CD4-positive, alpha-beta T cell treated with Interleukin-10 for 1 hour (primary cell): ENCODE measurements at regions not wholly inside any gene's neighbourhood (a gene's known extent, or its start where the extent isn't known, plus 50 kb on each side); places are given as distances from the start of the nearest gene placed in this dataset.
"Not testable (repeated sequence)": the region's sequence is repeated elsewhere in the genome, so short reads cannot be mapped to it uniquely, and the experiment has no call there.

Source experiments
- DNase-seq: peaks from one replicate; pipeline ENCODE4 v3.0.0-alpha.2; 2020

DNA sequence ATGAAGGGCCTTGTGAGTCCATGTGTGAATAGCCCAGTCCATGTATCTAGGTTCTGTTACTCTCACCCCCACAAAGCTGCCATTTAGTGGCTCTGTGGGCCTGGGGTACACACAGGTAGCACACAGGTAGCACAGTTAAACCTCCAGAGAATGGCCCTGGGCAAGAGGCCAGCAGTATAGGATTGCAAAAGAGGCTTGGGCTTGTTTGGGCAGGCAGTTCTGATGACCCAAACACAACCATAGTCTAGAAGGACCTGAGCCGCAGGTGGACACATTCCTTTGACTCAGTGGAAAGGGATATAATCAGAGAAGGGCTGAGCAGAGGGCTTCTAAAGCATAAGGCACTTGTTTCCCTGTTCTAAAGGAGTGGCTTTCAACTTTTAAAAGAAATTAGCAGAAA, 326.8 kb upstream of the SGCD start:
- DNase-seq = no peak

DNA sequence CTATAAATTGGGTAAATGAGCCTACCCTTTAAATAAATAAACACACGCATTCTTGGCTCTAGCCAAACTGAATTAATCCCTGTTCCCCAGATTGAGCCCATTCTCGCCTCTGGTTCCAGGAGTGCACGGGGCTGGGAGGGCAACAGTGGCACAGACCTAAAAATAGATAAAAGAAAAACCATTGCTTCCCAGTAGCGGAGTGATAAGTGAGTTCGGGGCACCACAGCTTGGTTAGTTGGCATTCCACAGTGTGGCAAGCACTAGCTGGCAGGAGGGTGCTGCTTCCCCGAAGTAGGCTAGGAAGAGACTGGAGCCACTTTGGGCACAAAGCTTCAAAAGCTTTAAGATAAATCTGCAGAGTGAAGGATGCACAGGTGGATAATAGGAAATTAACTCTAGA, 322.2 kb upstream of the SGCD start:
- DNase-seq = no peak

DNA sequence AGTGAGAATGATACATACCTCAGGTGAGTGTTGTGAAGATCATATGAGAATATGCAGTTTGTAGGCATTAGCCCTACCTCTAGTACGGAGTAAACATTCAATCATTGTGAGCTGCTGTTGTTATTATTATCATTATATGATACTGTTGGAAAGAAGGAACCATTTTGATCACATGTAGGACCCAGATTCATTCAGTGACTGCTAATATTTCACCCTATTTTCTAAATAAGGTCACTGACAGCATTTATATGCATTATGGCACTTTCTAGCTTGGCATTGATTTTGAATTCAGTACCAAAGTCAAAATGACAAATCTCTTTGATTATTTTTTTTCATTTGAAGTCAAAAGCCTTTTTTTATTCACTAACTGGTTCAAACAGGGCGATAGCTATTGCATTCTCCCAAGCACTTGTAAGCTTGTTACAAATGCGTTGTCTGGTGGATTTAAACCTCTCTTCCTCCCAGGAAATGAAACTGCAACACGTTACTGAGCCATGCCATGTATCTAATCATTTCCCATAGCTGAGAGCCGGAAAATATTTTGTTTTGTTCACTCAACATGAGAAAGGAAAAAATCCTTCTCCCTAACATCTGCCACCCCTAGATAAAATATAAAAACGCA, 320.8 kb upstream of the SGCD start:
- DNase-seq = no peak

DNA sequence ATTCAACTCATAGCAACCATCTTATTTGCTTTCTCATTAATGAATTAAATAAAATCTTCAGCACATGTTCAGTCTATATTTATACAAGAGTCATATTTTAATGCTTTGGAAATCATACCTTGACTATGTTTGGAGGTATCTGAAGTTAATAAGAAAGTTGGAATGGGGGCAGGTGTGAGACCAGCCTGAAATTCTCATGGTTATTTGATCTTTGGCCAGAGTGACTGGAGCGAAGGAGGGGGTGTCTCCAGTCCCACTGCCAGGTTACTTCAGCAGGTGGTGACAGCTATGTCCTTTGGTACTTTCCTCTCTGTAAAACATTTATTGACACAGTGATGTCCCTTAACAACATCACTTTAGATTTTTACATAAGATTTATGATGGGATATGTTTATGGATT, 318.1 kb upstream of the SGCD start:
- no peak for DNase-seq

GRCh38 chr5:156009583-156009982, 317.4 kb upstream of the SGCD start:
- DNase-seq = no peak

DNA sequence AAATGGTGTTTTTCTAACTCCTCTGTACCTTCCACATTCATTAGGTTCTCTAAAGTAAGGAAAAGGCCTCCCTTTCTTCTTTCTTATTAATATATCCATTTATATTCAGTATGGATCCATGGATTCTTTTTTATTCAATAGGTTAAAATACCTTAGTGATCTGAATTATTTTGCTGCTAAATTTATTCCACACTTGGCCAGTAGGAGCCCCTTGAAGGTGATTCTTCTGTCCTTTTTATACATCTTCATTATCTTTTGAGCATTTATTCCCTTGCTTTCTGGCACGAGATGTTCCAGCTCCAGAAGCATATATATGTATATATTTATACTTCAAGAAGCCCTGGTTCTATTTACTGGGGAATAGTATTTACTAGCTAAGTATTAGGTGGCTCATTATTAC, 311.8 kb upstream of the SGCD start:
- no peak for DNase-seq

DNA sequence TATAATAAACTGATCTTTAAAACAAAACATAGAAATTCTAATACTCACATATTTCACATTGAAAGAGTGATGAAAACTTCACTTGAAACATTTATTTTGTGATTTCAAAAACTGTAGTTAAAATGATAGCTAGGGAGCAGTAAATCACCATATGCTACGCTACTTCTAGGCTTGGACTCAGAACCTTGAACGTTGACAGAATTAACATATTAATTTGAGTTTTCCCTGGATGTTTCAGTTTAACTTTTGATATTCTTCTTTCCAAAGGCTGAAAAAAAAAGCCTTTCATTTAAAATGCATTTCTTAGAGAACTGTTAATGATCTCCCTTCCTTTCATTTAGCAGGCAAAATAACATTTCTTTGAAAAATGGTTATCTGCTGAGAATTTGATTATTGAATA, 307.8 kb upstream of the SGCD start:
- DNase-seq = no peak

- DNase-seq = no peak
Observed at GRCh38 chr5:156019571-156020180, 307.3 kb upstream of the SGCD start.

GRCh38 chr5:156020647-156021046, 306.3 kb upstream of the SGCD start:
- no peak for DNase-seq

DNA sequence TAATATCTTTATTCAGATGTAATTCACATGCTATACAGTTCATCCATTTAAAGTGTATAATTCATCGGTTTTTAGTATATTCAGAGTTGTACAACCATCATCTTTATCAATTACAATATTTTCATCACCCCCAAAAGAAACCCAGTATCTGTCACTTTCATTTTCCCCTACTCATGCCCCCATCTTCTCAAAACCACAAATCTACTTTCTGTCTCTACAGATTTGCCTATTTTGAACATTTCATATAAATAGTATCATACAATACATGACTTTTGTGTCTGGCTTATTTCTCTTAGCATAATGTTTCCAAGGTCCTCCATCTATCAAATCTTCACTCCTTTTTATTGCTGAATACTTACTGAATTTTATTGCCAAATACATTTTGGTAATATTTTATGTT, 305.1 kb upstream of the SGCD start:
- no peak for DNase-seq

DNA sequence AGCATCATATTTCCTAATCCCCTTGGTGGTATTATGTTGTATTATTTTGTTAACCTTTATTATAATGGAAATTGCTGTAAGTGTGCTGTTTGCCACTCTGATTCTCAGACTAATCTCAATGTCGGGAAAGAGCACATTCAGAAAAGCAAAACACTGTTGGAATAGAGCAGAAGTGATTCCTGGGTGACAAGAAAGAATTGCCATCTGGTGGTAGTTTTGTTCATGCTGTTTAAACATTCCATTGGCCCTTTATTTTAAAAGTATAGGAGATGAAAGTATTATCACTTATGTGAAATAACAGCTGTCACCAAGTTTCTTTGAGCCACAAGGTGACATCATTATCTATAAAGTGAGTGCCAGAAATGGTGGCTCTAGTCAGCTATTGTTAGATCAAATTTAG, 301.3 kb upstream of the SGCD start:
- no peak for DNase-seq

GRCh38 chr5:156031181-156031580, 295.8 kb upstream of the SGCD start:
- DNase-seq = no peak

DNA sequence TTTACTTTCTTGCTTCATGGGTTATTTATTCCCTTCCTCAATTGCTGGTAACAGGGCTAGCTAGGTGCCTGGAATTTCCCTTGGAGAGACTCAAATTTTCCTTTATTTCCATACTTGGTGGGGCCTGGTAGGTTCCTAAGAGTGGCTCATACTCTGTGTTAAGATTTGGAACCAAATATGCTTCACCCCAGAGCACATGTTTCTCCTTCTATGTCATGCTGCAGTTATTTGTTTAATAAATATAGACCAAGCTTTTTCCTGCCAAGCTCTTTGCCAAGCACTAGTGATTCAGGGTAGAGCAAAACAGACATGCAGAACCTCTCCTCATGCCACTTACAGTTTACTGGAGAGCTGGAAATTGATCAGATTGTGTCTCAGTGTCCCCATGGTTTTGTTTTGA, 290.3 kb upstream of the SGCD start:
- no peak for DNase-seq

DNA sequence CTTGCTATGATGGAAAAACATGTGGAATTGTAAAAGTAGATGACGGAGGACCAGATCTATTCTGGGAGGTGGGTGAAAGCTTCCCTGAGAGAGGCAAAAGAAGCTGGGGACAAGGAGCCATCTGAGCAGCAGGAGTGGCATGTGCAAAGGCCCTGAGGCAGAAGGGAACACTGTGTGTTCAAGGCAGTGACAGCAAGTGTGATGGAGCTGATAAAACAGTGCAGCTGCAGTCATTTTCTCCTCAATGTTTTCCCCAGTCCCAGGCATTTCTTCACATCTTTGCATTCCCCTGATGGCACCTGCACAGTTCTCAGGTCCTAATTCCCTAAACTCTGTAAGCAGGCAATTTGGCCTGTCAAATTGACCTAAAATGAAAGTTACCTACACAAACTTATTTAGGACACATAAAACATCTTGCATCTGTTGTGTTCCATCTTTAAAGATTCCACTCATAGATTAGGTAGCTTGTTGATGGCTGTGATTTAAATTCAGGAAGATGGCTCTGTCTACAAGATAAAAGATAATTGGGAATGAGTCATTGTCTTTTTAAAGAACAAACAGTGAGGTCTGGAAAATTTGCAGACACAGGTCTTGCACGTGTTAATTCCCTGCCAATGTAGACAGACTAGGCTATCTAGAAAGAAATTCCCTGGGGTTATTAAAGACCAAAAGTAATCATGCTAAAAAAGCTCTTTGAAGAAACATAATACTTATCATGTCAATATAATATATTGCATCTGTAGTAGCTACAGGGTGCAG, 289.6 kb upstream of the SGCD start:
- DNase-seq = no peak

- no peak for DNase-seq
Observed at GRCh38 chr5:156042726-156043125, 284.2 kb upstream of the SGCD start.

GRCh38 chr5:156043351-156043750, 283.6 kb upstream of the SGCD start:
- DNase-seq = no peak

- DNase-seq = no peak
Observed at GRCh38 chr5:156051972-156052371, 275.0 kb upstream of the SGCD start.

DNA sequence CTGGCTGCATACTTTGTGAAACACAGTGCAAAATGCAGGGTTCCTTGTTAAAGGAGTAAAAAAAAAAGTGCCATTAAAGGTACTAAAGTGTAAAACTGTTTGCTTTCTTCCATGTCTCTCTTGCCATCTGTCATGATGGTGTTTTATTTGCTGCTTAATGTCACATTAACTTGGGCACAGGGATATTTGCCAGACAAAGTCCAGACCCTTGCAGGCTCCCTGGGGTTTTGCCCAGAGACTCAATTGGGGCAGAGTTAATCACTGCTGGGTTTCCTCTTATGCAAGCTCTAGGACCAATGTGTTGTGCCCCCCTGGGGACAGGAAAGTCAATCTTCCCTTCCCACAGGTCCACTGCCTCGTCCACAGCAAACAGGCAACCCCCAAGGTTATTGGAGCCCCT, 274.3 kb upstream of the SGCD start:
- DNase-seq = no peak

GRCh38 chr5:156053056-156053455, 273.9 kb upstream of the SGCD start:
- DNase-seq = no peak

GRCh38 chr5:156076912-156077311, 250.1 kb upstream of the SGCD start:
- DNase-seq = no peak

DNA sequence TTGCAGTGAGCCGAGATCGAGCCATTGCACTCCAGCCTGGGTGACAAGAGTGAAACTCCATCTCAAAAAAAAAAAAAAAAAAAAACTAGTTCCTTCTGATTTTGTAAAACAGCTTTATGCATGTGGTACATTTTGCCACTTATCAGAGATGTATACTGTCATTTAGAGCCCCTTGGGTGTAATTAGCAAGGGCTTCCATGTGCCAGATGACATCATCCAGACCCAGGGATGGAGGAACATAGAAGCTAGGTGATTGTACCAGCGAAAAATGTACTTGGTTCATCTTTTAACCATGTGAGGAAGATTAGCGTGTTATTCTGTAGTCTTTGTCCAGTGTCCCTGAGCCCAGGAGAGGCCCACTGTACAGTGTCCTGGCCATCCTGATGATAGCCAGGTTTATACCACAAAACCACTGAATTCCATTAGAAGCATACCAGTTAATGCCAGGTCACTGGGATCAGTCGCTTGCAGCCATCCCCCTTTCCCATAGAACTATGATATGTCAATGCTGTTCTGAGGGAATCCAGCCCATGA, 239.3 kb upstream of the SGCD start:
- no peak for DNase-seq

DNA sequence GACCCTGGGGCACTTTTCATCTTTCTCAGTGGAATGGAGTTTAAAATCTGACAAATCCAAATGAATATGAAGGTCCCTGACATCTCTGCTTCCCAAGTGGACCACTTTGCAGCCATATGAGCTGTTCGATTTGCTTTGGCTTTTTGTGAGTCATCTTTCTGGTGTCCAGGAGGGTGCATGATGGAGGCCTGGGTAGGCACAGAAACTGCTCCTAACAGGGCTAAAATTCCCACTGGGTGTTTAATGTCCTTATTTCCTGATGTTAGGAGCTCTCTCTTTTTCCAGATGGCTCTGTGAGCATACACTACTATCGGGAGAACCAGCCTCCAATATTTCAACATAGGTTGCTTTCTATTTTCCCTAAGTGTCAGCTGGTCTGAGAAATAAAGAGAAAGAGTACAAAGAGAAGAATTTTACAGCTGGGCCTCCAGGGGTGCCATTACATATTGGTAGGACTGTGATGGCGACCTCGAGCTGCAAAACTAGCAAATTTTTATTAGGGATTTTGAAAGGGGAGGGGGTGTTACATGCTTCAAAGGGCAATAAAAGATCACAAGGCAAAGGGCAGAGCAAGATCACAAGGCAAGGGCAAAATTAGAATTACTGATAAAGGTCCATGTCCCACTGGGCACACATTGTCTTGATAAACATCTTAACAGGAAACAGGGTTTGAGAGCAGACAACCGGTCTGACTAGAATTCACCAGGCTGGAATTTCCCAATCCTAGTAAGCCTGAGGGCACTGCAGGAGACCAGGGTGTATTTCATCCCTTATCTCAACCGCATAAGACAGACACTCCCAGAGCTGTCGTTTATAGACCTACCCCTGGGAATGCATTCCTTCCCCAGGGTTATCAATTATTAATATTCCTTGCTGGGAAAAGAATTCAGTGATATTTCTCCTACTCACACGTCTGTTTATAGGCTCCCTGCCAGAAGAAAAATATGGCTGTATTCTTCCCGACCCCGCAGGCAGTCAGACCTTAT, 236.7 kb upstream of the SGCD start:
- DNase-seq = not testable (repeated sequence)

DNA sequence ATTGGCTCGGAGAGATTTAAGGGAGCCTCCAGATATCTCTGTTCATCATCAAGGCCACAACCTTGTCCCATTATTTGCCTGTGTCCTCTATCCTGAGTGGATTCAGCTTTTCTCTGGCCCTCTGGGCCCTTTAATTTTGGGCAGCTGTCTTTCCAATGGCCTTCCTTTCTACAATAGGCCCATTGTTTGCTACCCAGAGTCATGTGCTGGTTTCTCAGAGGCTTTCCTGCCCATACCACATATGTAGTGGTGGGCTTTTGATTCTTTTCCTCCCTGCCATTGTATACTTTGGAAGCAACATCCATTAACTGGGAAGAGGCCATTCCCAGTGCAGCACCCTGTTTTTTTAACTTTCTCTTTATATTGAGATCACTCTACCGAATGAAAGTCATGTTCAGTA, 233.9 kb upstream of the SGCD start:
- no peak for DNase-seq
